Naive thymus-derived CD8-positive, alpha-beta T cell (primary cell): ENCODE measurements at regions not wholly inside any gene's neighbourhood (a gene's known extent, or its start where the extent isn't known, plus 50 kb on each side); places are given as distances from the start of the nearest gene placed in this dataset.

Experiments
- ATAC-seq, 2 donors: fragments of 150-1000 bp; cut with Tn5 transposase in 1 of 2; sonication (Bioruptor Pico), chemical (Tn5 transposase) in 1 of 2; 1 replicate in 1 of 2; 2 replicates in 1 of 2; pipeline ENCODE4 v1.10.0; 2021; ENCODE audit warnings: mild to moderate bottlenecking in 2 of 2, moderate library complexity in 2 of 2
- POLR2A ChIA-PET: fragments of 350-600 bp; sonication (Branson Sonifier 250); formaldehyde crosslinking; loops from one replicate; lab custom pipeline; 2021; ENCODE audit warnings: antibody characterized with exemption; lab: Charles Lee
- DNase-seq, 10 donors: peaks; one replicate each; pipeline versions ENCODE4 v3.0.0 to v3.0.0-alpha.2; 2020 to 2022
- H3K27ac Mint-ChIP-seq, 10 donors: one replicate each; pipeline ENCODE4 v1.8.0; 2020 to 2022; ENCODE audit warnings: mild to moderate bottlenecking in 10 of 10, mixed read lengths in 10 of 10, moderate library complexity in 4 of 10, inconsistent platforms in 1 of 10
- H3K27me3 Mint-ChIP-seq, 5 donors: one replicate each; pipeline ENCODE4 v1.8.0; 2021 to 2022; ENCODE audit warnings: mixed read lengths in 5 of 5
- H3K36me3 Mint-ChIP-seq, 3 donors: one replicate each; pipeline ENCODE4 v1.8.0; 2020 to 2022; ENCODE audit warnings: mixed read lengths in 3 of 3, mild to moderate bottlenecking in 2 of 3, inconsistent platforms in 1 of 3
- H3K4me1 Mint-ChIP-seq, 4 donors: one replicate each; pipeline ENCODE4 v1.8.0; 2021 to 2022; ENCODE audit warnings: mixed read lengths in 4 of 4
- H3K4me3 Mint-ChIP-seq, 10 donors: one replicate each; pipeline ENCODE4 v1.8.0; 2020 to 2022; ENCODE audit warnings: mild to moderate bottlenecking in 10 of 10, mixed read lengths in 10 of 10, moderate library complexity in 6 of 10, inconsistent platforms in 1 of 10
- H3K9me3 Mint-ChIP-seq, 9 donors: one replicate each; pipeline ENCODE4 v1.8.0; 2020 to 2022; ENCODE audit warnings: mixed read lengths in 9 of 9, mild to moderate bottlenecking in 3 of 9, inconsistent platforms in 1 of 9, moderate library complexity in 1 of 9

DNA sequence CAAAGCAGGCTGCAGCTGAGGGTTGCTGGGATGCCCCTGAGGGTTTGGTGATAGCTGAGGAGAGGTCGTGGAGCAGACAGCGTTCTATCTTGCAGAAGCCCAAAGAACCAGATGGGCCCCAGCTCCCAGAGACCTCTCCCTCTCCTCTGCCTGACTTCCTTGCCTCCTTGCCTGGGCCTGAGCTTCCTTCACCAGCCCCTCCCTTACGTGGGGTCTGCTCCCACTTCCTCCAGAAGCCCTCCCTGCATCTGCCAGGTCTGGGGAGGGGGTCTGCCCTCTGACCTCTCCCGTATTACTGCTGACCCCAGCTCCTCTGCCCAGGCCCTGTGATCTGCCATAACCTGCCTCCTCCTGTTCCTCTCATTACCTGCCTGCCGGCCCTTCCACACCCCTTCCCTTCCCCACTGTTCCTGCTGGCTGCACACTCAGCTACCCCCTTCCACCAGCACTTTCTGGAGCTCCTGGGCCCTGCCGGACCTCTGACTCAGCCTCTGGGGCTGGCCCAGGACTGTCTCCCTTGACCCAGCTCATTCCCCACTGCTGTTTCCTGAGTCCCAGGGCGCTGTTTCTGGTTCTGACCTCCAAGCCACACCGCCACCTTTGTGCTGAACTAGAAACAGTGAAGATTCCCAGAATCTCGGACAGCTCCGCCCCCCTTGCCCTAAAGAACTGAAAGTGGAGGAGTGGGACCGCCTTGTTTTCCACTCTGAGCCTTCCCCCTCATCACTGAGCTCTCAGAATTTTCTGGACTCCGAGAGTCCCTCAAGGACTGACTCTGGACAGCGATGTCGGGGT, 237.7 kb upstream of the C1orf174 start:
- H3K4me1 Mint-ChIP-seq = no peaks in the 10 kb centered on the region
- peaks cover 0 to 20% (median 3%) of the 10 kb centered on the region in 9 donors for H3K9me3 Mint-ChIP-seq
- H3K27me3 Mint-ChIP-seq = peaks cover 6 to 44% (median 19%) of the 10 kb centered on the region in 5 donors
- H3K36me3 Mint-ChIP-seq = no peaks in the 10 kb centered on the region
- ATAC-seq (no peak), DNase-seq (no peak)
- H3K27ac Mint-ChIP-seq = no peak overlapping the region
- H3K4me3 Mint-ChIP-seq = no peak overlapping the region
- POLR2A ChIA-PET = no interaction called here

DNA sequence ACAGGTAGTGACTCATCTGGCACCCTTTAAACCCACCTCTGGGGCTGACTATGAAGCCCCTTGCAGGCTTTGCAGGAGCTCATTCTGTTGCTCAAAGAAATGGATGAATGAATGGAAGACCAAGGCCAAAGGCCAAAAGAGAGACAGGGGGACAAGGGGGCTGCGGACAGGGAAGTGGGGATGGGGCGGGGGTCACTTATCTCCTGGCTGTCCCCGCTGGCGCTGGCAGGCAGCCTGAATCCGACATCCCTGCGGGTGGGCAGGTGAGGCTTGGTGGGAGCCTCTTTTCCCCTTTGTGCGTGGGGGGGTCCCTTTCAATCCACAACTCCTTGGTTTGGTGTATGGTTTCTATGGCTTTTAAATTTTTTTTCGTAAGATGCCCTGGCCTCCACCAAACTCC, 239.6 kb upstream of the C1orf174 start:
- Mint-ChIP-seq H3K9me3 (peaks cover 0 to 20% (median 0%) of the 10 kb centered on the region in 9 donors), H3K4me3 (no peak overlapping the region), H3K36me3 (no peaks in the 10 kb centered on the region), H3K27me3 (peaks cover 11 to 38% (median 17%) of the 10 kb centered on the region in 5 donors), H3K4me1 (no peaks in the 10 kb centered on the region), H3K27ac (peak overlapping the region in 1 of 10 donors; percentile 1)
- no peak for ATAC-seq
- POLR2A ChIA-PET = no interaction called here
- DNase-seq = no peak

GRCh38 chr1:4140241-4140640, 240.2 kb upstream of the C1orf174 start:
- Mint-ChIP-seq H3K4me3 (no peak overlapping the region), H3K27me3 (peaks cover 11 to 38% (median 17%) of the 10 kb centered on the region in 5 donors), H3K4me1 (no peaks in the 10 kb centered on the region), H3K9me3 (peaks cover 0 to 18% (median 0%) of the 10 kb centered on the region in 9 donors), H3K27ac (no peak overlapping the region), H3K36me3 (no peaks in the 10 kb centered on the region)
- ATAC-seq (no peak), DNase-seq (no peak)
- POLR2A ChIA-PET = no interaction called here

DNA sequence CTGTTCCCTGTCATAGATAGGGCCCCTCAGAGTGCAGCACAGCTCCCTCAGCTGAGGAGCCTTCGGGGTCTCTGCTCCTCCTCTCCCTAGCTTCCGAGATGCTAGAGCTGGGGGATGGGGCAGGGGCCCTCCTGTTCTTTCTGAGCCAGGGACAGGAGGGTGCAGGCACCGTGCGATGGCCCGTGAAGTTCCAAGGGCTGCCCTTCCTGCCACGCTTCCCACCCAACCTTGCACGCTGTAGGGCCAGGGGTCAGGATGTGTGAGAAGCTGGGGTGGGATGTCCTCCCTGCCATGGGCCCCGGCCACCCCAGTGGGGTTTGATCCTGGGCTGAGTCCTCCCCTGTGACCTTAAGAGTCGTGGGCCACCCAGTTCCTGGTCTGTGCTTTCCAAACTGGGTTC, 240.7 kb upstream of the C1orf174 start:
- H3K9me3 Mint-ChIP-seq = peaks cover 0 to 13% (median 0%) of the 10 kb centered on the region in 9 donors
- H3K4me3 Mint-ChIP-seq = no peak overlapping the region
- no peak for DNase-seq
- no peak for ATAC-seq
- no peaks in the 10 kb centered on the region for H3K4me1 Mint-ChIP-seq
- no peaks in the 10 kb centered on the region for H3K36me3 Mint-ChIP-seq
- H3K27me3 Mint-ChIP-seq = peaks cover 11 to 38% (median 17%) of the 10 kb centered on the region in 5 donors
- H3K27ac Mint-ChIP-seq = no peak overlapping the region
- POLR2A ChIA-PET = no interaction called here

GRCh38 chr1:4144349-4144971, 244.4 kb upstream of the C1orf174 start:
- Mint-ChIP-seq H3K9me3 (no peaks in the 10 kb centered on the region), H3K4me1 (no peaks in the 10 kb centered on the region), H3K4me3 (no peak overlapping the region), H3K27ac (no peak overlapping the region), H3K36me3 (no peaks in the 10 kb centered on the region), H3K27me3 (peaks cover 11 to 35% (median 13%) of the 10 kb centered on the region in 5 donors)
- POLR2A ChIA-PET = no interaction called here
- ATAC-seq = no peak
- no peak for DNase-seq

- Mint-ChIP-seq H3K4me3 (no peak overlapping the region), H3K27me3 (peaks cover 7 to 20% (median 11%) of the 10 kb centered on the region in 5 donors), H3K4me1 (no peaks in the 10 kb centered on the region), H3K36me3 (no peaks in the 10 kb centered on the region), H3K9me3 (no peaks in the 10 kb centered on the region), H3K27ac (no peak overlapping the region)
- ATAC-seq (no peak), DNase-seq (no peak)
- POLR2A ChIA-PET = no interaction called here
Measured at GRCh38 chr1:4146101-4146500, 246.0 kb upstream of the C1orf174 start.

- no peak for DNase-seq
- Mint-ChIP-seq H3K9me3 (no peaks in the 10 kb centered on the region), H3K27ac (no peak overlapping the region), H3K4me1 (no peaks in the 10 kb centered on the region), H3K27me3 (peaks cover 3 to 16% (median 9%) of the 10 kb centered on the region in 5 donors), H3K36me3 (no peaks in the 10 kb centered on the region), H3K4me3 (no peak overlapping the region)
- POLR2A ChIA-PET = no interaction called here
- ATAC-seq = no peak
Measured at GRCh38 chr1:4146614-4147013, 246.5 kb upstream of the C1orf174 start.

DNA sequence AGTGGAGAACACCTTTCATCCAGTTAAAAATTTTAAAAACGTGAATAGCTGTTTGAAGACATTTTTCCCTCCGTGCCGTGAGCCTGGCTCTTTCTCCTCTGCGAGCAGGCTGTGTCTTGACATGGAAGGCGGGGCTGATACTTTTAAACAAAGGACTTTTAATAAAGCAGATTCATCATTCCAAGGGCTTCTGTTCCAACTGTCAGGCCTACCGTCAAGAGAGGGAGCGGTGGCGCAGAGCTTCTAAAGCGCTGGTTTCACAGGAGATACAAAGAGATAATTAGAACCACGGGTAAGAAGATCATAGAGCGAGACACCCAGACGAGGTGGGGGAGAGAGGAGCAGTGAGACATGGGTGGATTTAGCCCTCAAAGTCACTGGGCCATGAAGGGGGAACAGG, 247.4 kb upstream of the C1orf174 start:
- H3K27me3 Mint-ChIP-seq = peaks cover 0 to 12% (median 7%) of the 10 kb centered on the region in 5 donors
- no peaks in the 10 kb centered on the region for H3K36me3 Mint-ChIP-seq
- H3K27ac Mint-ChIP-seq = no peak overlapping the region
- ATAC-seq = no peak
- no peak for DNase-seq
- H3K4me1 Mint-ChIP-seq = no peaks in the 10 kb centered on the region
- H3K9me3 Mint-ChIP-seq = no peaks in the 10 kb centered on the region
- POLR2A ChIA-PET = no interaction called here
- no peak overlapping the region for H3K4me3 Mint-ChIP-seq

GRCh38 chr1:4149281-4149680, 249.2 kb upstream of the C1orf174 start:
- Mint-ChIP-seq H3K4me3 (no peak overlapping the region), H3K9me3 (no peaks in the 10 kb centered on the region), H3K27me3 (peaks cover 0 to 15% (median 1%) of the 10 kb centered on the region in 5 donors), H3K27ac (no peak overlapping the region), H3K4me1 (no peaks in the 10 kb centered on the region), H3K36me3 (no peaks in the 10 kb centered on the region)
- POLR2A ChIA-PET = no interaction called here
- DNase-seq (no peak), ATAC-seq (no peak)

- POLR2A ChIA-PET = no interaction called here
- no peak overlapping the region for H3K27ac Mint-ChIP-seq
- H3K36me3 Mint-ChIP-seq = no peaks in the 10 kb centered on the region
- ATAC-seq = no peak
- H3K4me1 Mint-ChIP-seq = no peaks in the 10 kb centered on the region
- H3K4me3 Mint-ChIP-seq = no peak overlapping the region
- no peak for DNase-seq
- H3K27me3 Mint-ChIP-seq = peaks cover 0 to 15% (median 1%) of the 10 kb centered on the region in 5 donors
- H3K9me3 Mint-ChIP-seq = no peaks in the 10 kb centered on the region
Measured at GRCh38 chr1:4149831-4150230, 249.8 kb upstream of the C1orf174 start.

DNA sequence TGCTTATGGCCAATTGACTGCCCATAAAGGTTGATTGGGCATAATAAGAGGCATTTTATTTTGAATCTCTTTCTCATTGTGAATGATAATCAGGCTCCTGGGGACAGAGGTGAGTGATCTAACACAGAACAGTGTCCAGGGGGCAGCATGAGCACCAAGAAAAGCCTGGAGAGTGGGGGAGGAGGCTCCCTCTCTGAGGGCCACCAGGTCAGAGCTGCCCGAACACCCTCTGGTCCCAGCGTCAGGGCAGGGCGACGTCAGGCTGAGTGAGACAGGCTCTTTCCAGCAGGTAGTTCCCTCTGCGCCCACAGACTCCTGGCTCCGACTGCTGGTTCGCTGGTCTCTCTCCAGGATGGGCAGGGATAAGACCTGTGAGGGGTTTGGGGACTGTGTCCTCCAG, 250.2 kb upstream of the C1orf174 start:
- no peaks in the 10 kb centered on the region for H3K36me3 Mint-ChIP-seq
- no peak overlapping the region for H3K4me3 Mint-ChIP-seq
- H3K27me3 Mint-ChIP-seq = peaks cover 0 to 15% (median 1%) of the 10 kb centered on the region in 5 donors
- no peak for ATAC-seq
- no peak overlapping the region for H3K27ac Mint-ChIP-seq
- H3K9me3 Mint-ChIP-seq = no peaks in the 10 kb centered on the region
- no peaks in the 10 kb centered on the region for H3K4me1 Mint-ChIP-seq
- POLR2A ChIA-PET = no interaction called here
- DNase-seq = no peak

GRCh38 chr1:4152266-4152665, 252.2 kb upstream of the C1orf174 start:
- ATAC-seq (no peak), DNase-seq (no peak)
- POLR2A ChIA-PET = no interaction called here
- Mint-ChIP-seq H3K27me3 (peaks cover 0 to 15% (median 1%) of the 10 kb centered on the region in 5 donors), H3K4me1 (no peaks in the 10 kb centered on the region), H3K9me3 (no peaks in the 10 kb centered on the region), H3K4me3 (no peak overlapping the region), H3K36me3 (no peaks in the 10 kb centered on the region), H3K27ac (no peak overlapping the region)

- no peak for ATAC-seq
- POLR2A ChIA-PET = no interaction called here
- no peaks in the 10 kb centered on the region for H3K9me3 Mint-ChIP-seq
- peaks cover 0 to 8% (median 0%) of the 10 kb centered on the region in 5 donors for H3K27me3 Mint-ChIP-seq
- no peak overlapping the region for H3K27ac Mint-ChIP-seq
- no peaks in the 10 kb centered on the region for H3K36me3 Mint-ChIP-seq
- H3K4me3 Mint-ChIP-seq = no peak overlapping the region
- DNase-seq = no peak
- H3K4me1 Mint-ChIP-seq = no peaks in the 10 kb centered on the region
Measured at GRCh38 chr1:4153571-4153970, 253.5 kb upstream of the C1orf174 start.
